GM13976 (cell line): ENCODE measurements at regions not wholly inside any gene's neighbourhood (a gene's known extent, or its start where the extent isn't known, plus 50 kb on each side); places are given as distances from the start of the nearest gene placed in this dataset.

Experiments
- DNase-seq: peaks from one replicate; pipeline ENCODE4 v3.0.0; 2012; ENCODE audit warnings: low spot score
- CTCF ChIP-seq: IDR thresholded peaks from 2 replicates; pipeline ENCODE4 v1.5.1; 2012; ENCODE audit warnings: borderline replicate concordance, mild to moderate bottlenecking; ENCODE audit not compliant: insufficient read depth; ENCODE audit errors: extremely low read depth, missing control alignments, control extremely low read depth
- in situ Hi-C: fragments of 300-500 bp; cut with MboI; formaldehyde crosslinking; loops from one replicate; pipeline ENCODE4 v1.12.0; 2022; ENCODE audit warnings: low sequenced_read_pairs, mixed read lengths, inconsistent platforms; ENCODE audit not compliant: unreplicated experiment

- no peak for TF ChIP-seq CTCF
- DNase-seq = no peak
- in situ Hi-C loops = no loop called here
Measured at GRCh38 chr20:6678101-6678500, 89.4 kb upstream of the BMP2 start.

- DNase-seq = no peak
- no peak for TF ChIP-seq CTCF
- in situ Hi-C loops = no loop called here
Measured at GRCh38 chr20:6674831-6675230, 92.7 kb upstream of the BMP2 start.

DNA sequence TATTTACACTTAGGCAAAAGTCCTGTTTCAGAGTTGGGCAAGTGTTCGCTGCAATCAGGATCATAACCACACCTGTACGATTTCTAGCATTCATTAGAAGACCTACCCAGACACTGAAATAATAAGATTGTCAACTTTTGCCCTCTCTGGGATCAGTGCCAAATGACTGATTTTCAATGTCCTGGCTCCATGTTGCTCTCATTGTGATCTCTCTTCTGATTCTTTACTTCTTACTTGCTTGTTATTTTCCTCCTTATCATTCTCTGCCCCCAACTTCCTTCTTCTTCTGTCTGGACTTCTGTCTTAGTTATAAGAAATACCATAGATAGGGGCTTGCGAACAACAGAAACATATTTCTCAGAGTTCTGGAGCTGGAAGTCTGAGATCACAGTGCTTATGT lies 94.4 kb upstream of the BMP2 start:
- DNase-seq = no peak

GRCh38 chr20:6671829-6672228 lies 95.7 kb upstream of the BMP2 start:
- no peak for TF ChIP-seq CTCF
- no peak for DNase-seq
- in situ Hi-C loops = no loop called here

More for the DNA sequence above, 94.4 kb upstream of the BMP2 start:
- in situ Hi-C loops = no loop called here
- TF ChIP-seq CTCF = no peak

- in situ Hi-C loops = no loop called here
- TF ChIP-seq CTCF = no peak
- no peak for DNase-seq
Measured at GRCh38 chr20:6668546-6668945, 98.9 kb upstream of the BMP2 start.

DNA sequence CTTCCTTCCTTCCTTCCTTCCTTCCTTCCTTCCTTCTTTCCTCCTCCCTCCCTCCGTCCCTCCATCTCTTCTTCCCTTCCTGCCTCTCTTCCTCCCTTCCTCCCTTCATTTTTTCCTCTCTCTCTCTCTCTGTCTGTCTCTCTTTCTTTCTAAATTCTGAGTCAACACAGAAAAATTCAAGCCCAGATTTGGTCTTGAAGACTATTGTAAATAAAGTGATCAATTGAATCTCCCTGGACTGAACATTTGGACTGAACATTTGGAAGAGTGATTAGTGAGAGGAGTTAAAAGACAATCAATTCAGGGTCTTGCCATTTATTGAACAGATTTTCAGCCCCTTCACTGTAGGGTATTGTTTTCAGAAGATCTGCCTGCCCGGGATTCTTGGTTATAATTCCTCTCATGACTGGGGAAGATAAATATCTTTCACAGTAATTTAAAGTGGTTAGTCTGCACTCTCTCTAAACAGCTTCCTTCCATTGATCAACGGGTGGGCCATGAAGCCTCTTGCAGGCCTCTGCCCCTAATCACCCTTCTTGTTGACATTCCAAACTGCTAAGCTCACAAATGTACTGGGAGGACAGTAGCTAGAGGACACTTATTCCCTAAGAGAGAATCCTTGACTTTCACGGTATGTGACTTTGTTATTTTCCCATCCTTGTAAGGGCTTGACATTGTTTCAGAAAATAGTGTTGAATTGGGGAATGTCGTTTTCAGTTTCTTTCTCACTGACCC lies 101.7 kb upstream of the BMP2 start:
- TF ChIP-seq CTCF = no peak
- in situ Hi-C loops = no loop called here
- no peak for DNase-seq

DNA sequence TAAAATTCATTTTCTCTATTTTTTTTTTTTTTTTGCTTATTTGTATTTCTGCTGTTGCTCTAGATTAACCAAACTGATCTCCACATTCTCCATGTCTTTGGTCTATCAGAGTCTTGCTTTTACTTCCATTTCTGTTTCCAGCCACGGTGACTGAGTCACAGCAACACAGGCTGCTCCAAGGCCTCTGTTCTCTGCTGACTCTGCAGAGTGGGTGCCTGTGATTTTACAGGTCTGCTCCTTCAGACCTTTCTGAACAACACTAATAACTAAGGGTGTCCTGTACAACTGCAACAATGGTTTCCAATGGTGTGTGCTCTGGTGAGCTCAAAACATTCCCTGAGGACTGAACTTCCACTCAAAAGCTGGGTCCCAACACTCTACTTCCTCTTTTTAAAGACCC lies 102.3 kb upstream of the BMP2 start:
- in situ Hi-C loops = no loop called here
- no peak for DNase-seq
- TF ChIP-seq CTCF = no peak
